ENCODE measurements at regions not wholly inside any gene's neighbourhood (a gene's known extent, or its start where the extent isn't known, plus 50 kb on each side); places are given as distances from the start of the nearest gene placed in this dataset.
"Not testable (repeated sequence)": the region's sequence is repeated elsewhere in the genome, so short reads cannot be mapped to it uniquely, and the experiment has no call there.

GRCh38 chr6:113050010-113050858 lies 703.1 kb downstream of the RFPL4B start:
- DNase-seq = no peak

- DNase-seq = no peak
Observed at GRCh38 chr6:113050979-113051378, 703.8 kb downstream of the RFPL4B start.

- DNase-seq = no peak
Observed at GRCh38 chr6:113052506-113052905, 705.4 kb downstream of the RFPL4B start.

- DNase-seq = no peak
Observed at GRCh38 chr6:113055061-113055460, 707.9 kb downstream of the RFPL4B start.

GRCh38 chr6:113055998-113056397 lies 708.9 kb downstream of the RFPL4B start:
- DNase-seq = no peak

- no peak for DNase-seq
Observed at GRCh38 chr6:113057567-113058053, 710.5 kb downstream of the RFPL4B start.

- no peak for DNase-seq
Observed at GRCh38 chr6:113060664-113061063, 713.5 kb downstream of the RFPL4B start.

- peak; percentile 21 for DNase-seq
Observed at GRCh38 chr6:113065611-113066010, 718.5 kb downstream of the RFPL4B start.

GRCh38 chr6:113067612-113068275 lies 720.6 kb downstream of the RFPL4B start:
- DNase-seq = no peak

- DNase-seq = no peak
Observed at GRCh38 chr6:113068570-113068969, 721.4 kb downstream of the RFPL4B start.

GRCh38 chr6:113070681-113071080 lies 723.6 kb downstream of the RFPL4B start:
- not testable (repeated sequence) for DNase-seq

GRCh38 chr6:113073611-113074191 lies 726.6 kb downstream of the RFPL4B start:
- no peak for DNase-seq

- DNase-seq = no peak
Observed at GRCh38 chr6:113076116-113076515, 729.0 kb downstream of the RFPL4B start.

- DNase-seq = no peak
Observed at GRCh38 chr6:113076816-113077215, 729.7 kb downstream of the RFPL4B start.

- no peak for DNase-seq
Observed at GRCh38 chr6:113077794-113078193, 730.7 kb downstream of the RFPL4B start.

- no peak for DNase-seq
Observed at GRCh38 chr6:113078791-113079190, 731.7 kb downstream of the RFPL4B start.

- DNase-seq = peak; percentile 52
Observed at GRCh38 chr6:113082745-113083144, 735.6 kb downstream of the RFPL4B start.

- DNase-seq = no peak
Observed at GRCh38 chr6:113083947-113084346, 736.8 kb downstream of the RFPL4B start.

GRCh38 chr6:113089056-113089455 lies 741.9 kb downstream of the RFPL4B start:
- DNase-seq = no peak

- no peak for DNase-seq
Observed at GRCh38 chr6:113092795-113093194, 745.7 kb downstream of the RFPL4B start.

GRCh38 chr6:113094779-113095178 lies 747.6 kb downstream of the RFPL4B start:
- DNase-seq = no peak

GRCh38 chr6:113095841-113096240 lies 748.7 kb downstream of the RFPL4B start:
- DNase-seq = no peak

- DNase-seq = no peak
Observed at GRCh38 chr6:113102761-113103160, 754.4 kb upstream of the MARCKS start.

Data from renal pelvis (tissue), 1 donor.